ENCODE measurements at regions not wholly inside any gene's neighbourhood (a gene's known extent, or its start where the extent isn't known, plus 50 kb on each side); places are given as distances from the start of the nearest gene placed in this dataset.
"Not testable (repeated sequence)": the region's sequence is repeated elsewhere in the genome, so short reads cannot be mapped to it uniquely, and the experiment has no call there.

GRCh38 chr9:33623658-33624586, 99.9 kb downstream of the ANKRD18B start:
- peak; percentile 74 to 84 (median 82) for TF ChIP-seq CTCF (IDR thresholded peaks at IDR 0.05)
- TF ChIP-seq POLR2A (IDR thresholded peaks at IDR 0.05) = no peak
- 14 to 20% methylated on average over 19 to 20 of the region's 20 CpGs for WGBS, 2 donors
- no peak overlapping the region for H3K4me3 ChIP-seq
- H3K4me1 ChIP-seq = no peaks in the 10 kb centered on the region
- no peak overlapping the region for H3K27ac ChIP-seq
- H3K9me3 ChIP-seq = no peaks in the 10 kb centered on the region
- intact Hi-C loops (cut with DNase I; ENCODE audit: low total_unique reads) = loop anchor here (5.0 kb wide), 1 partner anchor 98 kb away; no protein-coding TSS in a partner anchor
- H3K27me3 ChIP-seq = no peaks in the 10 kb centered on the region
- peak; percentile 80 for DNase-seq
- no peaks in the 10 kb centered on the region for H3K36me3 ChIP-seq (ENCODE audit: low read depth, missing control alignments)

- intact Hi-C loops (cut with DNase I; ENCODE audit: low total_unique reads); H3K4me1 ChIP-seq; H3K9me3 ChIP-seq; H3K4me3 ChIP-seq; H3K27ac ChIP-seq; H3K36me3 ChIP-seq (ENCODE audit: low read depth, missing control alignments); DNase-seq; H3K27me3 ChIP-seq: not testable (repeated sequence)
- 36 to 64% methylated on average over 1 of the region's 1 CpG for WGBS, 2 donors
Observed at GRCh38 chr9:33628318-33628717, 104.3 kb downstream of the ANKRD18B start.

GRCh38 chr9:33628865-33629410, 104.9 kb downstream of the ANKRD18B start:
- 58 to 60% methylated on average over 6 of the region's 6 CpGs for WGBS, 2 donors
- Histone ChIP-seq H3K27ac (no peak overlapping the region), H3K36me3 (ENCODE audit: low read depth, missing control alignments) (no peaks in the 10 kb centered on the region), H3K4me3 (no peak overlapping the region), H3K27me3 (no peaks in the 10 kb centered on the region), H3K4me1 (no peaks in the 10 kb centered on the region), H3K9me3 (no peaks in the 10 kb centered on the region)
- no peak for DNase-seq
- TF ChIP-seq CTCF (IDR thresholded peaks at IDR 0.05) (no peak), POLR2A (IDR thresholded peaks at IDR 0.05) (no peak)
- intact Hi-C loops (cut with DNase I; ENCODE audit: low total_unique reads) = no loop called here

- 86 to 90% methylated on average over 2 of the region's 2 CpGs for WGBS, 2 donors
- no peaks in the 10 kb centered on the region for H3K9me3 ChIP-seq
- intact Hi-C loops (cut with DNase I; ENCODE audit: low total_unique reads) = no loop called here
- H3K36me3 ChIP-seq (ENCODE audit: low read depth, missing control alignments) = no peaks in the 10 kb centered on the region
- no peaks in the 10 kb centered on the region for H3K27me3 ChIP-seq
- no peak for DNase-seq
- no peak overlapping the region for H3K4me3 ChIP-seq
- no peak overlapping the region for H3K27ac ChIP-seq
- no peaks in the 10 kb centered on the region for H3K4me1 ChIP-seq
- no peak for TF ChIP-seq CTCF (IDR thresholded peaks at IDR 0.05)
- TF ChIP-seq POLR2A (IDR thresholded peaks at IDR 0.05) = no peak
Observed at GRCh38 chr9:33633636-33634035, 109.6 kb downstream of the ANKRD18B start.

- Histone ChIP-seq H3K9me3 (no peaks in the 10 kb centered on the region), H3K4me3 (no peak overlapping the region), H3K27me3 (no peaks in the 10 kb centered on the region), H3K27ac (no peak overlapping the region), H3K4me1 (no peaks in the 10 kb centered on the region), H3K36me3 (ENCODE audit: low read depth, missing control alignments) (no peaks in the 10 kb centered on the region)
- intact Hi-C loops (cut with DNase I; ENCODE audit: low total_unique reads) = no loop called here
- no peak for DNase-seq
- no peak for TF ChIP-seq POLR2A (IDR thresholded peaks at IDR 0.05)
- no peak for TF ChIP-seq CTCF (IDR thresholded peaks at IDR 0.05)
- WGBS, 2 donors = 39 to 62% methylated on average over 8 of the region's 8 CpGs
Observed at GRCh38 chr9:33637881-33638280, 113.8 kb downstream of the ANKRD18B start.

All from testis (tissue), 2 donors.